Peyer's patch (tissue), 4 donors: ENCODE measurements at regions not wholly inside any gene's neighbourhood (a gene's known extent, or its start where the extent isn't known, plus 50 kb on each side); places are given as distances from the start of the nearest gene placed in this dataset.

ENCODE experiments used
- POLR2A ChIP-seq, 2 donors: fragments of 450-650 bp; IDR thresholded peaks; one replicate each; pipeline ENCODE4 v1.5.1; 2017; ENCODE audit warnings: antibody characterized with exemption in 2 of 2, mild to moderate bottlenecking in 2 of 2, moderate library complexity in 2 of 2
- TF ChIP-seq, protein P1 (sequence below), 6 experiments: fragments of 450-650 bp in 4 of 6; fragments of 200-600 bp in 2 of 6; sonication (generic) in 1 of 6; IDR thresholded peaks; one replicate each; pipeline ENCODE4 v1.5.1; 2017 to 2019; ENCODE audit warnings: antibody characterized with exemption in 6 of 6, mild to moderate bottlenecking in 3 of 6, moderate library complexity in 1 of 6

DNA sequence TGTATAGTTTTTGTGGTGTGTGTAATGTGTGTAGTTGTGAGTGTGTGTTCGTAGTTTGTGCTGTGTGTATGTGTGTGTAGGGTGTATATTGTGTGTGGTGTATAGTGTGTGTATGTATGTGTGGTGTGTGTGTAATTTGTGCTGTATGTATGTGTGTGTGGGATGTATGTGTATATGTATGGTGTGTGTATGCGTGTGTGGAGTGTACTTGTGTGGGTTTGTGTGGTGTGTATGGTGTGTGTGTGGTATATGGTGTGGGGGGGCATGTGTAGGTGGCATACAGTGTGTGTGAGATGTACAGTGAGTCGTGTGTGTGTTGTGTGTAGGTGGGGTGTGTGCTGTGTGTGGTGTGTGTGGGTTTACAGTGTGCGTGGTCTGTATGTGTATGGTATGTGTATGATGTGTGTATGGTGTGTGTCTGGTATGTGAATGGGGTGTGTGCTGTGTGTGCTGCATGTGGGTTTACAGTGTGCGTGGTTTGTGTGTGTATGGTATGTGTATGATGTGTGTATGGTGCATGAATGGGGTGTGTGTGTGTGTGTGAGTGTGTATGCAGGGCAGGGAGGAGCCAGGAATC is 125.2 kb downstream of the GADD45G start:
- no peak for TF ChIP-seq POLR2A (IDR thresholded peaks at IDR 0.05)
- TF ChIP-seq, protein P1, sequence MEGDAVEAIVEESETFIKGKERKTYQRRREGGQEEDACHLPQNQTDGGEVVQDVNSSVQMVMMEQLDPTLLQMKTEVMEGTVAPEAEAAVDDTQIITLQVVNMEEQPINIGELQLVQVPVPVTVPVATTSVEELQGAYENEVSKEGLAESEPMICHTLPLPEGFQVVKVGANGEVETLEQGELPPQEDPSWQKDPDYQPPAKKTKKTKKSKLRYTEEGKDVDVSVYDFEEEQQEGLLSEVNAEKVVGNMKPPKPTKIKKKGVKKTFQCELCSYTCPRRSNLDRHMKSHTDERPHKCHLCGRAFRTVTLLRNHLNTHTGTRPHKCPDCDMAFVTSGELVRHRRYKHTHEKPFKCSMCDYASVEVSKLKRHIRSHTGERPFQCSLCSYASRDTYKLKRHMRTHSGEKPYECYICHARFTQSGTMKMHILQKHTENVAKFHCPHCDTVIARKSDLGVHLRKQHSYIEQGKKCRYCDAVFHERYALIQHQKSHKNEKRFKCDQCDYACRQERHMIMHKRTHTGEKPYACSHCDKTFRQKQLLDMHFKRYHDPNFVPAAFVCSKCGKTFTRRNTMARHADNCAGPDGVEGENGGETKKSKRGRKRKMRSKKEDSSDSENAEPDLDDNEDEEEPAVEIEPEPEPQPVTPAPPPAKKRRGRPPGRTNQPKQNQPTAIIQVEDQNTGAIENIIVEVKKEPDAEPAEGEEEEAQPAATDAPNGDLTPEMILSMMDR (IDR thresholded peaks at IDR 0.05) = no peak
